GM10248 (cell line): ENCODE measurements at regions not wholly inside any gene's neighbourhood (a gene's known extent, or its start where the extent isn't known, plus 50 kb on each side); places are given as distances from the start of the nearest gene placed in this dataset.

ENCODE experiments used
- CTCF ChIA-PET: fragments of 300-600 bp; sonication (Branson Sonifier 250); formaldehyde crosslinking; extraction: SDS; loops from one replicate; lab custom pipeline; 2021; ENCODE audit warnings: antibody characterized with exemption; lab: Yijun Ruan, JAX
- POLR2A ChIA-PET: fragments of 350-650 bp; sonication (Branson Sonifier 250); formaldehyde crosslinking; extraction: SDS; loops from one replicate; lab custom pipeline; 2020; ENCODE audit warnings: antibody characterized with exemption; lab: Yijun Ruan, JAX
- DNase-seq: peaks from one replicate; pipeline ENCODE4 v3.0.0; 2012; ENCODE audit errors: extremely low spot score
- TF ChIP-seq, protein P1 (sequence below): IDR thresholded peaks from 2 replicates; pipeline ENCODE4 v1.5.1; 2012; ENCODE audit warnings: mild to moderate bottlenecking, low read depth; ENCODE audit errors: extremely low read depth, missing control alignments, control extremely low read depth

GRCh38 chr16:85200471-85201278, 88.4 kb upstream of the CIBAR2 start:
- POLR2A ChIA-PET, result no interaction called here
- DNase-seq, result no peak
- CTCF ChIA-PET, result interaction anchor here (1.1 to 1.6 kb wide), 3 partner anchors 13 to 45 kb away, joined by 3 to 5 read pairs (median 4); no protein-coding TSS in a partner anchor
- TF ChIP-seq, protein P1, sequence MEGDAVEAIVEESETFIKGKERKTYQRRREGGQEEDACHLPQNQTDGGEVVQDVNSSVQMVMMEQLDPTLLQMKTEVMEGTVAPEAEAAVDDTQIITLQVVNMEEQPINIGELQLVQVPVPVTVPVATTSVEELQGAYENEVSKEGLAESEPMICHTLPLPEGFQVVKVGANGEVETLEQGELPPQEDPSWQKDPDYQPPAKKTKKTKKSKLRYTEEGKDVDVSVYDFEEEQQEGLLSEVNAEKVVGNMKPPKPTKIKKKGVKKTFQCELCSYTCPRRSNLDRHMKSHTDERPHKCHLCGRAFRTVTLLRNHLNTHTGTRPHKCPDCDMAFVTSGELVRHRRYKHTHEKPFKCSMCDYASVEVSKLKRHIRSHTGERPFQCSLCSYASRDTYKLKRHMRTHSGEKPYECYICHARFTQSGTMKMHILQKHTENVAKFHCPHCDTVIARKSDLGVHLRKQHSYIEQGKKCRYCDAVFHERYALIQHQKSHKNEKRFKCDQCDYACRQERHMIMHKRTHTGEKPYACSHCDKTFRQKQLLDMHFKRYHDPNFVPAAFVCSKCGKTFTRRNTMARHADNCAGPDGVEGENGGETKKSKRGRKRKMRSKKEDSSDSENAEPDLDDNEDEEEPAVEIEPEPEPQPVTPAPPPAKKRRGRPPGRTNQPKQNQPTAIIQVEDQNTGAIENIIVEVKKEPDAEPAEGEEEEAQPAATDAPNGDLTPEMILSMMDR, result no peak

- TF ChIP-seq, protein P1, result no peak
- ChIA-PET CTCF (interaction anchor here (1.1 to 1.5 kb wide), 3 partner anchors 14 to 52 kb away, joined by 3 to 4 read pairs (median 3); no protein-coding TSS in a partner anchor), POLR2A (no interaction called here)
- no peak for DNase-seq
These were observed 89.3 kb upstream of the CIBAR2 start for GRCh38 chr16:85201574-85201973.

- POLR2A ChIA-PET, result no interaction called here
- CTCF ChIA-PET, result interaction anchor here (1.1 to 1.5 kb wide), 4 partner anchors 14 to 51 kb away, joined by 3 to 5 read pairs (median 4); no protein-coding TSS in a partner anchor
- TF ChIP-seq, protein P1, result no peak
- DNase-seq, result no peak
These were observed 89.9 kb upstream of the CIBAR2 start for GRCh38 chr16:85202051-85202601.

DNA sequence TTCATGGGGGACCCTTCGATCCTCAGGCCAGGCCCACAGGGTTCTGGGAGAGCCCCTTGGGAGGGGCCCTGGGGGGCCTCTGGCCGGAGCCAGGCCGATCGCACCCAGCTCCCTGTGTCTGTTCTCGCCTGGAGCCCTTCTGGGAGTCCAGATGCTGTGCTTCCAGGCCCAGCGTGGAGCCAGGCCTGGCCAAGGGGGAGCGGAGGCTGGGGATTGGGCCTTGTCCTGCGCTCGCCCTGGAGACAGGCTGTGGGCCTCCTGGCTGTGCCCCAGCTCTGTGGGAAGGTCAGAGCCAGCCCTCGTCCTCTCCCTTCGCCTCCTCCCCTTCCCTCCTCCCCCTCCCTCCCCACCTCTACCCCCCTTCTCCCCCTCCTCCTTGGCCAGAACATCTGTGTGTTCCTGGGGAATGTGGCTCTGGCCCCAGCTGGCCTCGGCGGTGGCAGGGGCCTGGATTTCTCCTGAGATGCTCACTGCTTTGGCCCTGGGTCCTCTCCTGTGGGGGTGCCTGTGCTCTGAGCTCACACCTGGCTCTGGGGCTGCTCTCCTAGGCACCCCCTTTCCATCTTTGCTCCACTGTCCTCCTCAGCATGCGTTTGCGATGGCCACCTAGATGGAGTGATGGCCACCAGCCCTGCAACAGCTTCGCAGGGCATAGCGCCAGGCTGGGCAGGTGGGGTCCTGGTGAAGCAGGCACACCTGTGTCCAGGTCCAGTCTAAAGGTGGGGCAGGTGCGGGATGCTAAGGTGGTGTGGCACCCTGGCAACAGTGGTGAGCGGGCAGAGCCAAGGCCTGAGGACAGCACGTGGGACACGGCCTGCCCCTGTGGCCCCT, 90.6 kb upstream of the CIBAR2 start:
- POLR2A ChIA-PET, result no interaction called here
- no peak for DNase-seq
- CTCF ChIA-PET, result interaction anchor here (1.2 kb wide), 2 partner anchors 43 to 51 kb away, joined by 3 to 5 read pairs; no protein-coding TSS in a partner anchor
- TF ChIP-seq, protein P1, result no peak

GRCh38 chr16:85203462-85203813, 91.2 kb upstream of the CIBAR2 start:
- CTCF ChIA-PET, result interaction anchor here (1.4 kb wide), 1 partner anchor 11 kb away, joined by 3 read pairs; no protein-coding TSS in a partner anchor
- DNase-seq, result no peak
- POLR2A ChIA-PET, result no interaction called here
- TF ChIP-seq, protein P1, result no peak
